ENCODE measurements at regions not wholly inside any gene's neighbourhood (a gene's known extent, or its start where the extent isn't known, plus 50 kb on each side); places are given as distances from the start of the nearest gene placed in this dataset.

- DNase-seq (ENCODE audit: insufficient read length, low spot score, missing footprints), result peak; percentile 5
- no peak overlapping the region for H2AFZ ChIP-seq (ENCODE audit: low read length)
- no peak overlapping the region for H3K27ac ChIP-seq (ENCODE audit: low read depth, low read length)
- TF ChIP-seq, protein P1, sequence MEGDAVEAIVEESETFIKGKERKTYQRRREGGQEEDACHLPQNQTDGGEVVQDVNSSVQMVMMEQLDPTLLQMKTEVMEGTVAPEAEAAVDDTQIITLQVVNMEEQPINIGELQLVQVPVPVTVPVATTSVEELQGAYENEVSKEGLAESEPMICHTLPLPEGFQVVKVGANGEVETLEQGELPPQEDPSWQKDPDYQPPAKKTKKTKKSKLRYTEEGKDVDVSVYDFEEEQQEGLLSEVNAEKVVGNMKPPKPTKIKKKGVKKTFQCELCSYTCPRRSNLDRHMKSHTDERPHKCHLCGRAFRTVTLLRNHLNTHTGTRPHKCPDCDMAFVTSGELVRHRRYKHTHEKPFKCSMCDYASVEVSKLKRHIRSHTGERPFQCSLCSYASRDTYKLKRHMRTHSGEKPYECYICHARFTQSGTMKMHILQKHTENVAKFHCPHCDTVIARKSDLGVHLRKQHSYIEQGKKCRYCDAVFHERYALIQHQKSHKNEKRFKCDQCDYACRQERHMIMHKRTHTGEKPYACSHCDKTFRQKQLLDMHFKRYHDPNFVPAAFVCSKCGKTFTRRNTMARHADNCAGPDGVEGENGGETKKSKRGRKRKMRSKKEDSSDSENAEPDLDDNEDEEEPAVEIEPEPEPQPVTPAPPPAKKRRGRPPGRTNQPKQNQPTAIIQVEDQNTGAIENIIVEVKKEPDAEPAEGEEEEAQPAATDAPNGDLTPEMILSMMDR (IDR thresholded peaks at IDR 0.05; ENCODE audit: extremely low read depth, low read depth, low read length), result no peak
- H4K20me1 ChIP-seq (ENCODE audit: insufficient read depth, low read length), result no peaks in the 10 kb centered on the region
- H3K79me2 ChIP-seq (ENCODE audit: insufficient read depth, low read length), result no peaks in the 10 kb centered on the region
- no peaks in the 10 kb centered on the region for H3K36me3 ChIP-seq (ENCODE audit: insufficient read depth, low read length)
- H3K4me3 ChIP-seq (ENCODE audit: insufficient read depth, low read length), result no peak overlapping the region
- no peaks in the 10 kb centered on the region for H3K9me3 ChIP-seq (ENCODE audit: low read depth, low read length)
- H3K4me1 ChIP-seq (ENCODE audit: insufficient read depth, low read length), result peaks cover 18% of the 10 kb centered on the region
- no peak overlapping the region for H3K4me2 ChIP-seq (ENCODE audit: insufficient read depth, low read length)
- H3K27me3 ChIP-seq (ENCODE audit: insufficient read depth, low read length), result no peaks in the 10 kb centered on the region
Observed at GRCh38 chr3:55272031-55272645, 215.0 kb downstream of the WNT5A start.

GRCh38 chr3:55271549-55271948, 215.6 kb downstream of the WNT5A start:
- no peaks in the 10 kb centered on the region for H3K36me3 ChIP-seq (ENCODE audit: insufficient read depth, low read length)
- H3K9me3 ChIP-seq (ENCODE audit: low read depth, low read length), result no peaks in the 10 kb centered on the region
- H3K27ac ChIP-seq (ENCODE audit: low read depth, low read length), result no peak overlapping the region
- H3K4me1 ChIP-seq (ENCODE audit: insufficient read depth, low read length), result peaks cover 24% of the 10 kb centered on the region
- H4K20me1 ChIP-seq (ENCODE audit: insufficient read depth, low read length), result no peaks in the 10 kb centered on the region
- no peaks in the 10 kb centered on the region for H3K27me3 ChIP-seq (ENCODE audit: insufficient read depth, low read length)
- no peak overlapping the region for H3K4me3 ChIP-seq (ENCODE audit: insufficient read depth, low read length)
- H2AFZ ChIP-seq (ENCODE audit: low read length), result no peak overlapping the region
- H3K79me2 ChIP-seq (ENCODE audit: insufficient read depth, low read length), result no peaks in the 10 kb centered on the region
- DNase-seq (ENCODE audit: insufficient read length, low spot score, missing footprints), result no peak
- no peak overlapping the region for H3K4me2 ChIP-seq (ENCODE audit: insufficient read depth, low read length)
- TF ChIP-seq, protein P1 (IDR thresholded peaks at IDR 0.05; ENCODE audit: extremely low read depth, low read depth, low read length), result no peak

DNA sequence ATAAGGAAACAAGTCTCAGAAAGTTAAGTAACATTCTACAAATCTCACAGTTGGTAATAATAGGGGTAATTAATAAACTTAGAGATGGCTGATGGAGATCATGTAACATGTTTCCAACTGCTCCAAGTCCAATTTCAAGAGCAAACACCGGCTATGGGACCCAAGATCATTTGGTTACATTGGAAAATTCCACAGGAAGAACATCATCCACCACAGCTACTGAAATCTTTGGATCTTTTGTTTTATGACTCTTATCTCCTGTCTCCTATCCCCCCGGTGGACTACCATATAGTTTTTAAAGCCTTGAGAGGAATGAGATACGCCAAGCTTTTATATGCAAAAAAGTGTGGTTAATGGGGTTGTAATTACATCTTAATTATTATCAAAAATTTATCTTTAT, 216.1 kb downstream of the WNT5A start:
- Histone ChIP-seq H3K4me2 (ENCODE audit: insufficient read depth, low read length) (no peak overlapping the region), H3K4me1 (ENCODE audit: insufficient read depth, low read length) (peaks cover 25% of the 10 kb centered on the region), H3K79me2 (ENCODE audit: insufficient read depth, low read length) (no peaks in the 10 kb centered on the region), H2AFZ (ENCODE audit: low read length) (no peak overlapping the region), H3K27me3 (ENCODE audit: insufficient read depth, low read length) (no peaks in the 10 kb centered on the region), H3K36me3 (ENCODE audit: insufficient read depth, low read length) (no peaks in the 10 kb centered on the region), H3K4me3 (ENCODE audit: insufficient read depth, low read length) (no peak overlapping the region), H4K20me1 (ENCODE audit: insufficient read depth, low read length) (no peaks in the 10 kb centered on the region), H3K9me3 (ENCODE audit: low read depth, low read length) (no peaks in the 10 kb centered on the region), H3K27ac (ENCODE audit: low read depth, low read length) (no peak overlapping the region)
- DNase-seq (ENCODE audit: insufficient read length, low spot score, missing footprints), result peak; percentile 15
- TF ChIP-seq, protein P1 (IDR thresholded peaks at IDR 0.05; ENCODE audit: extremely low read depth, low read depth, low read length), result no peak

GRCh38 chr3:55269636-55270035, 217.5 kb downstream of the WNT5A start:
- Histone ChIP-seq H3K27ac (ENCODE audit: low read depth, low read length) (no peak overlapping the region), H3K36me3 (ENCODE audit: insufficient read depth, low read length) (no peaks in the 10 kb centered on the region), H3K4me2 (ENCODE audit: insufficient read depth, low read length) (no peak overlapping the region), H2AFZ (ENCODE audit: low read length) (no peak overlapping the region), H3K27me3 (ENCODE audit: insufficient read depth, low read length) (no peaks in the 10 kb centered on the region), H3K9me3 (ENCODE audit: low read depth, low read length) (no peaks in the 10 kb centered on the region), H3K4me3 (ENCODE audit: insufficient read depth, low read length) (no peak overlapping the region), H3K79me2 (ENCODE audit: insufficient read depth, low read length) (no peaks in the 10 kb centered on the region), H4K20me1 (ENCODE audit: insufficient read depth, low read length) (no peaks in the 10 kb centered on the region), H3K4me1 (ENCODE audit: insufficient read depth, low read length) (peaks cover 32% of the 10 kb centered on the region)
- DNase-seq (ENCODE audit: insufficient read length, low spot score, missing footprints), result no peak
- TF ChIP-seq, protein P1 (IDR thresholded peaks at IDR 0.05; ENCODE audit: extremely low read depth, low read depth, low read length), result no peak
